SK-N-MC (cell line): ENCODE measurements at regions not wholly inside any gene's neighbourhood (a gene's known extent, or its start where the extent isn't known, plus 50 kb on each side); places are given as distances from the start of the nearest gene placed in this dataset.

Experiments used
- EZH2 ChIP-seq: fragments of 200-600 bp; sonication (generic); IDR thresholded peaks from one replicate; pipeline ENCODE4 v1.6.1; 2017; ENCODE audit warnings: antibody characterized with exemption
- FOXP2 ChIP-seq: optimal IDR thresholded peaks from 2 replicates; pipeline ENCODE3; 2011; ENCODE audit warnings: mild to moderate bottlenecking, moderate library complexity; ENCODE audit not compliant: insufficient read depth; ENCODE audit errors: extremely low read length, control extremely low read depth
- POLR2AphosphoS5 ChIP-seq: IDR thresholded peaks from 2 replicates; pipeline ENCODE4 v1.6.1; 2012; ENCODE audit warnings: mild to moderate bottlenecking, low read depth, low read length, borderline replicate concordance

GRCh38 chr18:5066380-5066977 lies 130.6 kb downstream of the AKAIN1 start:
- TF ChIP-seq EZH2 (no peak), POLR2AphosphoS5 (no peak), FOXP2 (no peak)
